Ovary (tissue), 3 donors: ENCODE measurements at regions not wholly inside any gene's neighbourhood (a gene's known extent, or its start where the extent isn't known, plus 50 kb on each side); places are given as distances from the start of the nearest gene placed in this dataset.
"Not testable (repeated sequence)": the region's sequence is repeated elsewhere in the genome, so short reads cannot be mapped to it uniquely, and the experiment has no call there.

Experiments used
- CTCF ChIP-seq, 3 donors: fragments of 450-650 bp in 2 of 3; fragments of 200-600 bp in 1 of 3; IDR thresholded peaks; one replicate each; pipeline versions ENCODE4 v1.5.1 to v1.8.0; 2016 to 2022; ENCODE audit warnings: antibody characterized with exemption in 3 of 3, mild to moderate bottlenecking in 1 of 3
- EP300 ChIP-seq: sonication (generic); formaldehyde crosslinking; IDR thresholded peaks from one replicate; pipeline ENCODE4 v1.6.1; 2017; ENCODE audit warnings: antibody characterized with exemption
- POLR2A ChIP-seq: fragments of 450-650 bp; IDR thresholded peaks from one replicate; pipeline ENCODE4 v1.6.1; 2017; ENCODE audit warnings: antibody characterized with exemption, mild to moderate bottlenecking, moderate library complexity
- donor health status: DM: no; HTN: no; CAD: no.

DNA sequence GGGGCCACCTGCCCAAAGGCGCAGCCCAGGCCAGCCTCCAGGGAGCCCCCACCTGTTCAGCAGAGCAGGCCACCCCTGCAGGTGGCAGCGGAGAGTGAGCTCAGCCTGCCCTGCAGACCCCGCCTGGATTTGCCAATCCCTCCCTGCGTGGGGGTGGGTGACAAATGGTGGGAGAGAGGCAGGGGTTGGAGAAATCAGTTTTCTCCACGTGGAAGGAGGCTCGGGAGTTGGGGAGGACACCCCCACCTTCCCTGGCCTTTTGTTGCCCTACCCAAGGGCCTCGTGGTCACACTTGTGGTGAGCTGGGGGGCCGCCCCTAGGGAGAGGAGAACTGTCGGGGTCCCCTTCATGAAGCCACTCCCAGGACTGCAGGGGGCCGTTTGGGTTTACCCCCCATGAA is 351.7 kb downstream of the CNTNAP3B start:
- TF ChIP-seq CTCF (IDR thresholded peaks at IDR 0.05); POLR2A; EP300: not testable (repeated sequence)
